SHP77 (cell line): ENCODE measurements at regions not wholly inside any gene's neighbourhood (a gene's known extent, or its start where the extent isn't known, plus 50 kb on each side); places are given as distances from the start of the nearest gene placed in this dataset.
"Not testable (repeated sequence)": the region's sequence is repeated elsewhere in the genome, so short reads cannot be mapped to it uniquely, and the experiment has no call there.

ENCODE experiments used
- DNase-seq, 2 experiments: peaks; one replicate each; lab custom pipeline; 2025; lab: John Stamatoyannopoulos, UW

- peak; percentile 30 to 40 for DNase-seq
These were observed 145.3 kb upstream of the PRSS1 start for GRCh38 chr7:142603870-142604448.

GRCh38 chr7:142602756-142603155 lies 146.5 kb upstream of the PRSS1 start:
- DNase-seq: no peak

GRCh38 chr7:142602183-142602582 lies 147.1 kb upstream of the PRSS1 start:
- no peak for DNase-seq

- no peak for DNase-seq
These were observed 151.0 kb upstream of the PRSS1 start for GRCh38 chr7:142598297-142598696.

- DNase-seq: no peak
These were observed 151.7 kb upstream of the PRSS1 start for GRCh38 chr7:142597547-142597946.

GRCh38 chr7:142595816-142596516 lies 153.3 kb upstream of the PRSS1 start:
- DNase-seq: no peak

GRCh38 chr7:142594078-142594477 lies 155.2 kb upstream of the PRSS1 start:
- no peak for DNase-seq

- DNase-seq: no peak
These were observed 156.2 kb upstream of the PRSS1 start for GRCh38 chr7:142593106-142593505.

- DNase-seq: no peak
These were observed 156.6 kb upstream of the PRSS1 start for GRCh38 chr7:142592664-142593063.

GRCh38 chr7:142592231-142592630 lies 157.0 kb upstream of the PRSS1 start:
- no peak for DNase-seq

GRCh38 chr7:142590830-142591457 lies 158.3 kb upstream of the PRSS1 start:
- DNase-seq: no peak

GRCh38 chr7:142590077-142590476 lies 159.2 kb upstream of the PRSS1 start:
- no peak for DNase-seq

GRCh38 chr7:142587578-142588191 lies 161.6 kb upstream of the PRSS1 start:
- peak; percentile 27 to 46 for DNase-seq

GRCh38 chr7:142586611-142587010 lies 162.7 kb upstream of the PRSS1 start:
- no peak for DNase-seq

GRCh38 chr7:142585425-142585824 lies 163.8 kb upstream of the PRSS1 start:
- DNase-seq: no peak

- no peak for DNase-seq
These were observed 164.5 kb upstream of the PRSS1 start for GRCh38 chr7:142584765-142585164.

GRCh38 chr7:142583446-142583845 lies 165.8 kb upstream of the PRSS1 start:
- no peak for DNase-seq

- no peak for DNase-seq
These were observed 166.9 kb upstream of the PRSS1 start for GRCh38 chr7:142582351-142582750.

- no peak for DNase-seq
These were observed 167.9 kb upstream of the PRSS1 start for GRCh38 chr7:142581341-142581740.

- no peak for DNase-seq
These were observed 169.3 kb upstream of the PRSS1 start for GRCh38 chr7:142579946-142580345.

GRCh38 chr7:142575351-142575750 lies 173.9 kb upstream of the PRSS1 start:
- DNase-seq: not testable (repeated sequence)

GRCh38 chr7:142571581-142571980 lies 177.7 kb upstream of the PRSS1 start:
- DNase-seq: no peak

GRCh38 chr7:142569851-142570250 lies 179.4 kb upstream of the PRSS1 start:
- DNase-seq: no peak
